ENCODE measurements at regions not wholly inside any gene's neighbourhood (a gene's known extent, or its start where the extent isn't known, plus 50 kb on each side); places are given as distances from the start of the nearest gene placed in this dataset.

DNA sequence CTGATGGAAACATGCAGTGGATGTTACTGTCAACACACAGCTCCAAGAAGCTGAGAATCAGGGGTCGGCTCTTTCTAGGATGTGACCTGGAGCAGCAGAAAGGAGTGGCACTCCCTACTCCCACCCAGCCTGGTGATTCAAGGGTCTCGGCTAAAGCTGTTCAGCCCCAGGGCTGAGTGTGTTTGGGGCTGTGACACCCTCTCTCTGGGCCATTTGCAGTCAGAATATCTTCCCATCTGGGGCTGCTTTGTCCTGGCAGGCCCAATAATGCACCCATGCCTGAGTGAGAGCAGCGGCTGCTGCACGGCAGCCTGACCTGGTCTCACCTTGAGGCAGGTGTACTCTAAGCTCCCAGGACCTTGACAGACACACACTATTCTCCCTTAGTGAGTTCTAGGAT, 52.5 kb upstream of the AJAP1 start:
- intact Hi-C loops (cut with DNase I): no loop called here
- DNase-seq: no peak
- ATAC-seq (ENCODE audit: poor library complexity): no peak

DNA sequence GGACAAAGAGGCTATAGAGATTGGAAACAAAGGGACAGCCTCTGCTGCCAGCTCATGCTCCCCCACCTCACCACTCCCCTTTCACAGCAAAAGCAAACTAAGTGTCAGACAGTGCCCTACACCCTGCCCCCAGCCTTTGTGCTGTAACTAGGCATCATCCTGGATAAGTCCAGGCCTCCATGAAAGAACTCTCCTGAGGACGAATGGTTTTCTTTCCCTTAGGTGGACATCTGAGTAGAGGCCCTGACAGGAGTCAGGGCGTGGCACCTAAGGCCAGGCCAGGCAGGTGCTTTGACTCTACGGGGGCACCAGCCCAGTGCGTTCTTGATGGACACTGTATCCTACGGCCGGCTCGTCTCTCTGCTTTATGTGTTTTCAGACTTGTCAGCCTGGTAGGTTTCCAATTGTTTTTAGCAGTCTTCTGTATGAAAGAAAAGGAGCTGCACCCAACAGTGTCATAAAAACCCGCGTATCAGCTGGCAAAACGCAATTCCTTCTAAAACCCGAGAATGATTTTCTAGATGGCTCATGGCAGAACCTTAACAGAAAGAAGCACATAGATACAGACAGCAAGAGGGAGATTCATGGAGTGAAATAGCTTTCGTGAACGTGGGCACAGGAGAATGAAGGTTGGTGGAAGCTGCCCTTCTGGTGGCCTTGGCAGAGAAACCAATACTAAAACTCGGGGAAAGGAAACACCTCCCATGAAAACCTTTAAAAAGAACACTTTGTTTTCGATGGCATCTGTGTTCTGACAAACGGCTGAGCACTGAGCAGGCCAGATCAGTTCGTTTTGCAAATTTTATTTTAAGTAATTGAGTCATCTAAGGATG, 51.7 kb upstream of the AJAP1 start:
- intact Hi-C loops (cut with DNase I): no loop called here
- DNase-seq (no peak), ATAC-seq (ENCODE audit: poor library complexity) (no peak)

- ATAC-seq (ENCODE audit: poor library complexity) (no peak), DNase-seq (no peak)
- intact Hi-C loops (cut with DNase I): no loop called here
These were observed 50.9 kb upstream of the AJAP1 start for GRCh38 chr1:4603295-4604110.
